ENCODE measurements at regions not wholly inside any gene's neighbourhood (a gene's known extent, or its start where the extent isn't known, plus 50 kb on each side); places are given as distances from the start of the nearest gene placed in this dataset.
"Not testable (repeated sequence)": the region's sequence is repeated elsewhere in the genome, so short reads cannot be mapped to it uniquely, and the experiment has no call there.

GRCh38 chr3:181533811-181534210 is 177.9 kb upstream of the SOX2 start:
- no peak for DNase-seq (ENCODE audit: low read depth, low spot score)

GRCh38 chr3:181530584-181530983 is 181.1 kb upstream of the SOX2 start:
- no peak for DNase-seq (ENCODE audit: low read depth, low spot score)

DNA sequence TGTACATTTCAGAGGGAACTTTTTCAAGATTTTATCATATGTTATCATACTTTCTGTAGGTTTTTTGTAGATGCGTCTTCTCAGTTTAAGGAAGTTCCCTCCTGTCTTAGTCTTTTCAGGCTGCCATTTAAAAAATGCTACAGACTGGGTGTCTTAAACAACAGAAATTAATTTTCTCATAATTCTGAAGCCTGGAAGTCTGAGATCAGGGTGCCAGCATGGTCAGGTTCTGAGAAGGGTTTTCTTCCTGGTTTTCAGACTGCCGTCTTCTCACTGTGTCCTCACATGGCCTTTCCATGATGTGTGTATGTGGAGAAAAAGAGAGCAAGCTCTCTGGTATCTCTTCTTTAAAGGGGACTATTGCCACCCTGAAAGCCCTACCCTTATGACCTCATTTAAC is 189.9 kb upstream of the SOX2 start:
- DNase-seq (ENCODE audit: low read depth, low spot score): no peak

- no peak for DNase-seq (ENCODE audit: low read depth, low spot score)
Measured at GRCh38 chr3:181518222-181518621, 193.5 kb upstream of the SOX2 start.

DNA sequence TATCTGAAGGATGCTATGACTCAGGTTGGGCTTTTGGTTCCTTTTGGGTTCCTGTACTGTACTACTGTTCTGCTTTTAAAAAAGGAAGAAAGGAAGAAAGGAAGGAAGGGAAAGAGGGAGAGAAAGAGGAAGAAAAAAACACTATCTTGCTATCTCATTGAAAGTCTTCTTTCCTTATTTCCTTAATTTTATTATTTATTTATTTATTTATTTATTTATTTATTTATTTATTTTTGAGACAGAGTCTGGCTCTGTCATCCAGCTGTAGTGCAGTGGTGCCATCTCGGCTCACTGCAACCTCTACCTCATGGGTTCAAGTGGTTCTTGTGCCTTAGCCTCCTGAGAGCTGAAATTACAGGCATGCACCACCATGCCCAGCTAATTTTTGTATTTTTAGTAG is 198.9 kb upstream of the SOX2 start:
- no peak for DNase-seq (ENCODE audit: low read depth, low spot score)

DNA sequence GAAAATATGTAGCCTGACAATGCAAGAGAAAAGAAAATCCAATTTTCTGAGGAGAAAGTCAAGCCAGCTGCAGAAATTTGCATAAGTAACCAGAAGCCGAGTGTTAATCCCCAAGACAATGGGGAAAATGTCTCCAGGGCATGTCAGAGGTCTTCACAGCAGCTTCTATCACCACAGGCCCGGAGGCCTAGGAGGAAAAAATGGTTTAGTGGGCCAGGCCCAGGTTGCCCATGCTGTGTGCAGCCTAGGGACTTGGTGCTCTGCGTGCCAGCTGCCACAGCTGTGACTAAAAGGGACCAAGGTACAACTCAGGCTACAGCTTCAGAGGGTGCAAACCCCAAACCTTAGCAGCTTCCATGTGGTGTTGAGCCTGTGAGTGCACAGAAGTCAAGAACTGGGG is 201.2 kb upstream of the SOX2 start:
- no peak for DNase-seq (ENCODE audit: low read depth, low spot score)

- no peak for DNase-seq (ENCODE audit: low read depth, low spot score)
Measured at GRCh38 chr3:181497358-181497757, 214.4 kb upstream of the SOX2 start.

- peak; percentile 56 for DNase-seq (ENCODE audit: low read depth, low spot score)
Measured at GRCh38 chr3:181493423-181493822, 218.3 kb upstream of the SOX2 start.

GRCh38 chr3:181488536-181488935 is 223.2 kb upstream of the SOX2 start:
- DNase-seq (ENCODE audit: low read depth, low spot score): no peak

DNA sequence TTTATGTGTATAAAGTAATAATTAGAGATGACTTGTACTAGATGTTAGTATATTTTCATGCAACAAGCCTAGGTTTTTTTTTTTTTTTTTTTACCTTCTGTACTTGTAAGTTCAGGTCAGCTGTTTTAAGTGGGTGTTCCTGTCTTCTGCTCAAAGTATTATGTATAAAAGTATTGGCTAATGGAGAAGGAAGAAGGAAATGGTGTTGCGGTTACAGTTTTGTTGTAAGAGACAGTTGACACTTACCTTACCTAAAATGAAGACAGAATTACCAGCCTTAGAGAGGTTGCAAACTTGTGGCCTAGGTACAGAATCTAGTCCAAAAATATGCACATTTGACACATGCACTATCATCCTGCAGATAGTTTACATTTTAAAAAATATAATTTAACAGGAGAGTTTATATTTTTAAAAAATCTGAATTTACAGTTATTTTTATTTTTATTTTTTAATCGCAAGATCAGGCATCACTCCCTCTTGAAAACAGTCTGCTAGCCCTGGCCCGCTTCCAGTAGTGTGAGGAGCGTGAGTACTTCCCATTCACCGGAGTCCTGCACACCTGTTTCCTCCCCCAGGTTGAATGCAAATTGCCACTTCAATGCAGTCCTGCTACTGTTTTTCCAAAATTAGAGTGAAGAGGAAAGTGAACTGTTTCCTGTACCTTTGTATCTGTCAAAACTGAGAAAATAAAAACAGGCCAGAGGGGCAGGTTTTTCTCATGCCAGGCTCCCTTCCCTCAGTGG is 224.3 kb upstream of the SOX2 start:
- no peak for DNase-seq (ENCODE audit: low read depth, low spot score)

GRCh38 chr3:181486141-181486885 is 225.4 kb upstream of the SOX2 start:
- peak; percentile 45 for DNase-seq (ENCODE audit: low read depth, low spot score)

DNA sequence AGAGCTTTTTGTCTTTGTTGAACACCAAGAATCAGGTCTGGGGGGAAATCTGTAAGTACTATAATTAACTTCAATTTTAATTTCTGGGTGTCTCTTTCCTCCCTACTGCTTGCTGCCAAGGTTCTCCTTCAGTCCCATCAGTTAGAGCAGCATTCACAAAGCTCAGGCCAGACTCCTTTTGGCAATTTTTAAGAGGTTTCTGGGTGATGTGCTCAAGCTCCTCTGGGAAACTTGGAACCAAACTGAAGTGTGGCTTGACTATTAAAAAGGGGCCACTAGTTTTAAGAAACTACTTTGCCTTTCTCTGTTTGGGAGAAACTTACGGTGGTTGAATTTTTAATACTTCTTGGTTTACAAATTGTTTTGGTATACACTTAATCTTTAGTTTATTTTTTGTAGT is 227.7 kb upstream of the SOX2 start:
- DNase-seq (ENCODE audit: low read depth, low spot score): no peak

DNA sequence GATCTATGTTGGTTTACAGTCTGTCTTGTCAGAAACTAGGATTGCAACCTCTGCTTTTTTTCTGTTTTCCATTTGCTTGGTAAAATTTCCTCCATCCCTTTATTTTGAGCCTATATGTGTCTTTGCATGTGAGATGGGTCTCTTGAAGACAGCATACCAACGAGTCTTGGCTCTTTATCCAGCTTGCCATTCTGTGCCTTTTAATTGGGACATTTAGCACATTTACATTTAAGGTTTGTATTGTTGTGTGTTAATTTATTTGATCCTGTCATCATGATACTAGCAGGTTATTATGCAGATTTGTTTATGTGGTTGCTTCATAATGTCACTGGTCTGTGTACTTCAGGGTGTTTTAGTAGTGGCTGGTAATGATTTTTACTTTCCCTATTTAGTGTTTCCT is 236.6 kb upstream of the SOX2 start:
- DNase-seq (ENCODE audit: low read depth, low spot score): not testable (repeated sequence)

DNA sequence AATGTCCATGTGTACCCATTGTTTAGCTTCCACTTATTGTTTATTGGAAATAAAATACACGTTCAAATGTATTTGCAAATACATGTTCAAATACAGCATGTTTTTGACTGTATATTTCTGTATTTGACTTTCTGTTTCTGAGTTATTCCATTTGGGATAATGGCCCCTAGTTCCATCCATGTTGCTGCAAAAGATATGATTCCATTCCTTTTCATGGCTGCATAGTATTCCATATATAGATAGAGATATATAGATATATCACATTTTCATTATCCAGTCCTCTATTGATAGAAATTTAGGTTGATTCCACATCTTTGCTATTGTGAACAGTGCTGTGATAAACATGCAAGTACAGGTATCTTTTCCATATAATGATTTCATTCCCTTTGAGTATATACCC is 241.4 kb upstream of the SOX2 start:
- DNase-seq (ENCODE audit: low read depth, low spot score): no peak

- DNase-seq (ENCODE audit: low read depth, low spot score): peak; percentile 18
Measured at GRCh38 chr3:181464033-181464694, 247.6 kb upstream of the SOX2 start.

DNA sequence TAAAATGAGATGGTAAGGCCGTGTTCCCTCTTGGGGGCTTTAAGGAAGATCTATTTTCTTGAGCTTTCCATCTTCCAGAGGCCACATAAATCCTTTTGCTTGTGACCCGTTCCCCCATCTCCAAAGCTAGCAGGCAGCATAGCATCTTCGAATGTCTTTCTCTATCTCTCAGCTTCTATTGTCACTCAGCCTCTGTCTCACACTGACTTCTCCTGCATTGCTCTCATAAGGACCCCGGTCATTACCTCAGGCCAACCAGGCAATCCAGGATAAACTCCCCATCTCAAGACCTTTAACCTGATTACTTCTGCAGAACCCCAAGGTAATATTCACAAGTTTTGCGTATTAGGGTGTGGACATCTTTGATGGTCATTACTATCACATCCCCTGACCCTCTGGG is 250.3 kb upstream of the SOX2 start:
- no peak for DNase-seq (ENCODE audit: low read depth, low spot score)

GRCh38 chr3:181459516-181459915 is 252.2 kb upstream of the SOX2 start:
- DNase-seq (ENCODE audit: low read depth, low spot score): no peak

- peak; percentile 35 for DNase-seq (ENCODE audit: low read depth, low spot score)
Measured at GRCh38 chr3:181458857-181459256, 252.9 kb upstream of the SOX2 start.

DNA sequence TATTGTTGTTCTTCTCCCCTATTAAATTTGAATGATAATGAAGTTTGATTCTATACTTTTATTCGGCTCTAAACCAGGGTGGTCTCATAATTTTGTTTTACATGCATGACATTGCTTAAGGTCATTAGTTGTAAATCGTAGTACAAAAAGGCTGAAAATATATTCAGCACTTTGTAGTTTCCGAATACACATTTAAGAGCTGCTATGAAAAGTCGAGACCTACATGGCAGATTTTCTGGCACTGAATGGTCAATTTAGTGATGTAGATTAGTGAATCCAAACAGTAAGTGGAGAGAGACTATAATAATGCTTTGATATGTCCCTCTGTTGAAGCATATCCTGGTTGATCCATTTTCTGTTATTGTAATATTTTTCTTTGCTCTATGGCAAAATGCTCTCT is 254.0 kb upstream of the SOX2 start:
- no peak for DNase-seq (ENCODE audit: low read depth, low spot score)

- DNase-seq (ENCODE audit: low read depth, low spot score): peak; percentile 78
Measured at GRCh38 chr3:181457190-181457589, 254.5 kb upstream of the SOX2 start.

- DNase-seq (ENCODE audit: low read depth, low spot score): peak; percentile 7
Measured at GRCh38 chr3:181455276-181455675, 256.4 kb upstream of the SOX2 start.

DNA sequence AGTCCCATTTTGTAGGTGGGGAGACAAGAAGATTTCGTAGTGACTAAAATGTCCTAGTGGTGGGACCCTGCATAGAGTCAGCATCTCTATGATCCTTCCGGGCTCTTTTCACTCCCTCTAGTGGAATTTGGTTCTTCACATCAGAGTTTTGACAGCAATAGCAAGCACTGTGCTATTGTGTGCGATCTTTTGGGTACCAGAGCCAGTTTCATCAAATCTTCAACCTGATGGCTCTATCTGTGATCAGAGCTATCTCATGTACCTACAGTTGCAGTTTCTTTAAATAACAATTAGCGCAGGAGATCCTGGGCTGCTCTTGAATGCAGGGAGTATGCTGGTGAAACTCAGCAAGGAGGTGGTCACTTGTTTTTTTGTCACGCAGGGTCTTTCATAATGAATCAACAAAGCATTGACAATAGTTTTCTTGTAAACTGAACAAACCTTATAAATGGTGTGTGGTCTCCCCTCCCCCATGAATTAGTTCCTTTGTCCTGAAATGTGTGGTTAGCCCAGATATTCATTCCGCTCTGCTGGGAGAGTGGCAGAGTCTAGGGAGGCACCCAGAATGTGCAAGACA is 257.2 kb upstream of the SOX2 start:
- peak; percentile 61 for DNase-seq (ENCODE audit: low read depth, low spot score)
